Renal cortex interstitium (tissue), 11 donors: ENCODE measurements at regions not wholly inside any gene's neighbourhood (a gene's known extent, or its start where the extent isn't known, plus 50 kb on each side); places are given as distances from the start of the nearest gene placed in this dataset.

ENCODE experiments used
- DNase-seq, 11 donors: peaks; one replicate each; pipeline ENCODE4 v3.0.0-alpha.2; 2013; ENCODE audit warnings: low read depth in 9 of 11, low spot score in 4 of 11; ENCODE audit errors: extremely low read depth in 1 of 11

DNA sequence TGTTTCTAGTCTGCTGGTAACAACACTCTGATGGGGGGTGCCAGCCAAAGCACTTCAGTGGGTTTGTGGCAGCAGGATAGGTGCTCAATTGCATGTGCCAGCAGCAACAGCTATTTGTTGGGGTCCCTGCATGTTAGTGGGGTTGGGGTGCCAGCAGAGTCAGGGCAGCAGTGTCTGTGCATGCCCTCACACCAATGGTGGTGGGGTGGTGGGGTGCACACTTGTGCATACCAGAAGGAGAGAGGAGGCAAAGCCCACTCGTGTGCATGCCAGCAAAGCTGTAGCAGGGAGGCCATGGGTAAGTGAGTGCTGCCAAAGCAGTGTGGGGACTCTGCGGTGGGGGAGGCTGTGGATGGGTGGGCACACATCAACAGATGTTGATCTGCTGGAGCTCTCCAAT lies 232.2 kb downstream of the GABRG2 start:
- DNase-seq = no peak

DNA sequence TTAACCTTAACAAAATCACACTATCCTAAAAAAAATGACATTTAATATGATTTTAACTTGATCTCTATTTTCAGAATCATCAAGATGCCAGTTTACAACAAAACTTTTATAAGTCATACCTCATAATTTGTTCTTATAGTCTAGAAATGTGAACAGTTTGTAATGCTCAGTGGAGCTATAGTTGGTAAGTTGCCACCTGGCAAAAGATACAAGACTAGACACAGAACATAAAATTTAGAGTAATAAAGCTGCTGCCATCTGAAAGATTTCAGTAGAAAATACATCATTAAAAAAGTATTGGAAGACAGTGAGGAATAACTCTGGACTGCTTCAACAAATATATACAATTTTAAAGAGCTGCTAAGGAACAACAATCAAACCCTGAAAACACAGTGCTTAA lies 233.8 kb downstream of the GABRG2 start:
- DNase-seq = no peak

DNA sequence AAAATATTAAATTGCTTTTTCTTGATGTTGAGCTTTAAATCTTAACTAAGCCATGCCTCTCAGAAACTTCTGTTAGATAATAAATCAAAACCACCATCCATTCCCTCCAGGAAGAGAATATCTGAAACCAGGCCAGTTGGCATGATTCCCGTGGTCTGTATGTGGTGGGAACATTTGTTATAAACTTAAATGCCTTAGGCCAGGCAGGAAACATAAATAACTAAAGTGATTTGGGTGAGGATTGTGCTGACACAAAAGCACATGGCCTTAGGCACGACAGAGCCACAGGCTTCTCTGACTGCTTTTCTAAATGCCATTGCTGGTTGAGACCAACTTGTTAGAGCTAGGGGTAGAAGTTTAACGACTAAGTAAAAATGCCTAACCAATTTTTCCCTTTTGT lies 255.9 kb downstream of the GABRG2 start:
- peak in 10 of 11 donors; percentile 3 to 52 (median 20) for DNase-seq

DNA sequence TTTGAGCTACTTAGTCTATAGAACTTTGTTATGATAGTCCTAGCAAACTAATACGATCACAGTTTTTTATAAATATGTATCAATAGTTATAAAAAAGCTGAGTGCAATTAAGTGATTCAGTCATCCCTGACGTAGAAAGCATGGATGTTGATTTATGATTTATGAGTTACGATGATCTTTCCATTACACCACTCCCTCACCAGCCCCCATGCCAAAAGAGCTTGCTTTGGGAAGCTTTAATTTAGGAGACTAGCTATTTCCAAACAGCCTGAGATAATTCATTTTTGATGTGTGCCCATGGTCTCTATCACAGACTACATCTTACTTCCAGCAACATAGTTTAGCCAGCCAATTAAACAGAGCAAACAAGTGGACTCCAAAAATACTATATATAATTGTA lies 256.8 kb downstream of the GABRG2 start:
- no peak for DNase-seq

DNA sequence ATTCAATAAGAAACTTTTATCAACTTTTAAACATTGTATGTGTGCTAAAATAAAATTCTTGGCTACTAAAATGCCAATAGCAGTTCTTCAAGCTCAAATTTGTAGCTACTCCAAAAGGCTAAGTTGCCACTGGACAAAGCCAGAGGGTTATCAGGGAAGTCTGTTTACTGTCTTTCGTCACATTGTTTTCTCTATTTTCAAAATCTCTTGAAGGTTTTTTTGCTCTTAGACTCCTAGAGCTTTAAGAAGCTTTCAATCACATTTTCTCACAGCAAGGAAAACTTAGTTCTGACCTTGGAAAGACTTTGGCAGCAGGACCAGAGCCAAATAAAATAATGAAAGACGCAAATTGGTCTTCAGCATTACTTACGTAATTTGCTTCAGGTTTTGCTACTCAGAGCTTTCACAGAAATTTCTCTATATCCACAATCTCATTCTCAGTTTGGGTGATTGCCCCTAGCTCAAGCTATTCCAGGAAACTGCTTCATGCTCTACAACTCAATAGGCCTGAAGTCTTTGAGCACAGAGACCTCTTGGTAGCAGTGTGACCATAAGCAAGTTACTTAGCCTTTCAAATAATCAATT lies 257.7 kb downstream of the GABRG2 start:
- DNase-seq = no peak

DNA sequence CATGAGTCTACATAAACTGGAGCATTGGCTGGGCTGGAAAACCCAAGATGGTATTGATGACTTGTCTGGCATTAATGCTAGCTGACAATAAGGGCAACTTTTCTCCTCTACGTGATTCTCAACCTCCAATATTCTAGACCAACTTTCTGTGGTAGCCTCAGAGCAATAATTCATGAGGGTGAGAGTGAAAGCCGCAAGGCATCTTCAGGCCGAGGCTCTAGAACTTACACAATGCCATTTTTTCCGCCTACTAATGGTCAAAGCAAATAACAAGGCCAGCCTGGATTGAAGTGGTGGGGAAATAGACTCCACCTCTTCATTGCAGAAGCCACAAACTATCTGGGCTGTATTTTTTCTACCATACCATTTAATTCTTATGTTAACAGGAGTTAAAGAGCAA lies 267.4 kb downstream of the GABRG2 start:
- no peak for DNase-seq

DNA sequence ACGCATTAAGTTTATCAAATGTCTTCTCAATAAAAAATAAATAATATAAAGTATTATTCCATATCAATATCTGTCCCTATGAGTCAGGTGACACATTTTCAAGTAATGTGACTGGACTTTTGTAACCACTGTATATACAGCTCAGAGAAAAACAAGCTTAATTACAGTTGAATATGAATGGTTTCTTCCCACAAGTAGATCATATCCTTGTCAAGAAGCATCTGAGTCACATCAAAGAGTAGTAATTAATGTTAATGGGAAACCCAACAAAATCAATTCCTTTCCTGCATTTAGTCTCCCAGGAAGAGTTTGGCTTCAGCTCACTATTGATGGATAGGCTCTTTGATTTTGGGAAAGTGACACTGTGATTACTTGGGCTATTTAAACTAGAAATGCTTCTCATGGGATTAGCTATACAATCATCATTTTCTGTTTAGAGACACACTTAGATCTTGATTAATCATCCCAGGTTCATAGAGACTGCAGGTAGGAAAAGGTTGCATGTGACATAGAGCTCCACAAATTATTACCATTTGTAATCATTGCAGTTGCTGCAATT lies 292.9 kb downstream of the GABRG2 start:
- no peak for DNase-seq

DNA sequence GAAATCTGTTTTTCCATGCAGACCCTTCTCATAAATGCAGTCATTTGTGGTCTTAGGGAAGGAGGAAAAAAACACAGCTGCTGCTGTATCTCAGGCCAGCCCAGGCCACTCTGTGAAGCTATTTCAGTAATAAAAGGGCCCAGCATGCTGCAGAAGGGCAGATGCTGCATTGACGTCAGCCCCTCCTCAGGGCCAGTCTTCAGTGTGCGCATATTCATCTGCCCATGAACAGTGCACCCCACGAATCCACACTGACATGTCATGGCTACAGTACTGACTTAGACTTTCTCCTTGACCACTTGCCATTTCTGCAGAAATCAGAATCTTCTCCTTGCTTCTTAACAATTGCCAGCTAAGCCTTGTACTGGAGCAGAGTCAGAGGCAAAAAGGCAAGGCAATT lies 304.7 kb downstream of the GABRG2 start:
- no peak for DNase-seq

DNA sequence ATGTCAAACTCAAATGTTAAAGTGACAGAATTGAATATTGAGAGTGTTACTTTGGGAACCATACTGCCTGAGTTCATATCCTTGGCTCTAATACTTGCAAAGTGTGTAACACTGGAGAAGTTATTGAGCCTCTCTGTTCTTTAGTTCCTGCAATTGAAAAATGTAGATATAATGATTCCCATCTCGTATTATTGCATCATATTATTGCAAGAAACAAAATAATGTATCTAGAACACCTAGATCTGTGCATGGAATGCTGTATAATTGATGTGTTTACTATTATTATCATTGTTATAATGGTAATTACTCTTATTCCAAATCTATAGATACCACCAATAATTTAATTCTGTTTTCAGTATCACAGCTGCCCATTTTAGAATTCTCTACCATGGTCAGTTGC lies 310.3 kb downstream of the GABRG2 start:
- DNase-seq = no peak

DNA sequence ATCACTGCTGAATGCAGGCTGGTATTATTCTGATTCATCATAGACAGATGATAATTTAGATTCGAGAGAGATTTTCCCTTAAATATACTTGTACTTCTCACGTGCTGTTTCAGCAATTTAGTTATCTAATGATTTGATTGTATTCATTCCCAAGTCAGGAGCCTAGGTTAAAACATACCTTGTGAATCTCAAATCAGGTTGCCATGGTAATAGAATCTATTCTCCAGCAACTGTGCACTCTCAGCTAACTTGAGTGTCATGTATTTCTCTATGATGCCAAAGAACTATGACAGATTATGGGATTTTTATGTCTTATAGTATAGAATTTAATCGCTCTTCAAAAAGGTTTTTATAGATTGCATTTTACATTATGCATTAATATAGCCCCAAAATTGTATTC lies 315.3 kb downstream of the GABRG2 start:
- no peak for DNase-seq

DNA sequence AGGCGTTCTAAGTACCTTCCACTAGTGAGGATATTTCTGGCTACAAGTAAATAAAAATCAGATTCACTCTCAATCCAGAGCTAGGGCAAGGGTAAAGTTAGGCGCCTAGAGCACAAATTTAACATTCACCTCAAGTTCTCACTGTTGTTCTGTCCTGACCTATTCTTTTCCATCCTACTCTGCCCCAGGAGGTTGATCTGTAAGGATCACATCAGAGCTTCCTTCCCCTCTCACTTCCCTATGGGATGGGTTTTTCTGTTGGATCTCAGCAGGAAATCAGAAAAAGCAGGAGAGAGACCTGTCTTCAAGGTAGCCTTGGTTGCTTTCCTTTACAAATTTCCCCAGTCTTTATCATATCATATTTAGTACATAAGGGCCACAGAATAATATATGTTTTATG lies 316.7 kb downstream of the GABRG2 start:
- DNase-seq = no peak

DNA sequence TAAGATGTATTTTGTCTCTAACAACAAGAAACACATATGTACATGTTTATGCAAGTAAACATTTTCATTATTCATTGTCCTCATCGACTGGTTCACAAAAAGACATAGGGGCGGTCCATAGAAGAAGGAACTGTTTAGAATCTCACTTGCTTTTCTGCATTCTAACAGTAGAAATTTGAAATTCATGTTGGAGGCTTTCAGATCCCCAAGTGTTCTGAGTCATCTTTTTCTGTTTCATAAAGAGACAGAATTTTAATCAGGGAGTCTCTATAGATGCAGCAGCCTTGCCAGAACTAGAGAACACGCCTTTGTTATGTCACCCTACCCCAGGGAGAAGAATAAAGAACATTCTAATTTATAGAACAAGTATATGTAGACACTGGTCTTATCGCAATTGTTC lies 324.3 kb downstream of the GABRG2 start:
- DNase-seq = no peak

DNA sequence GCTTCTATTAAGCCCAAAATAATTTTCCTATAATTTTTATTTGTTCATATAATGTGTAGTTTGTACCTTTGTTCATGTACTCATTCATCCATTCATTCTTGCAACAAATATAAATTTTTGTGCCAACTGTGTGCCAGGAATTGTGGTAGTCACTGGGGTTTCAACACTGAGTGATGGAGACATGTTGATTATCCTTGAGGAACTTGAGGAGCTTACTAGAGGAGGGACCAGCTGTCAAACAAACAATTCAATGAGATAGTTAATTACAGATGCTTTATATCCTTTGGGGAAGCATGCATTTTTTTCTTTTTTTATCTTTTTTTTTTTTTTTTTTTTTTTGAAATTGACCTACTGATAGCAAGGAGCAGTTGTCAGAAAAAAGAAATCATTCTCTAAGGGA lies 324.8 kb downstream of the GABRG2 start:
- no peak for DNase-seq

DNA sequence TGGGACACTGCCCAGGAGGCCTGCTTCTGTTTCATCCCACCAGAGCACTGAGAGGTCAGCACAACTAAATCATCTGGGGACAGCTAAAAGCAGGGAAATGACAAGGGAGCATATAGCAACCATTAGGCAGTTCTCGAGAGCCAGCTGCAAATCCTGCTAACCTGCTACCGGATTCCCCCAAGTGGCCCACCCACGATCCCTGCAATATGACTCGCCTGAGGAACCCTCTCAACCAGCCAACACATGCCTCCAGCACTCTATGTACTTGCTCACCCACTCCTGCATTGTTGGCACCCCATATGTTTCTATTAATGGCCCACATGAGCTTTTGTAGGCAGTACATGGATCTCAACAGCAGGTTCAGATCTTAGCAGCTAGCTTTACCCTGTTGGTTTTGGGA lies 326.0 kb downstream of the GABRG2 start:
- DNase-seq = no peak

DNA sequence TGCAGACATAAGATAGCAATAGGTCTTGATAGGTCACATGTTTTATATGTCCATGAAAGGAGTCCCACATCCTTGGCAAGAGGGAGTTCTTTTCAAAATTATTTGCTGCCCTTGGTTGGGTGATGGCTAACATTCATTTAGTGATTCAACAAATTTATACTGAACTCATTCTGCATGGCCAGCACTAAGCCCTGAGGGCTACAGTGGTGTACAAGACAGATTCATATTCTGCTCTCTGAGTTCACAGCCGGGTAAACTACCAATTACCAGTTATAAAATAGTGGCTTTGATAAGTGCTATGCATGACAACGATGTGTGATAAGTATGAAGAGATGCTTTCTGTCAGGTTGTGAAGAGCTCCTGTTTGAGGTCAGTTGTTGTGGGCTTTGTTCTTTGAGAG lies 340.0 kb downstream of the GABRG2 start:
- no peak for DNase-seq

DNA sequence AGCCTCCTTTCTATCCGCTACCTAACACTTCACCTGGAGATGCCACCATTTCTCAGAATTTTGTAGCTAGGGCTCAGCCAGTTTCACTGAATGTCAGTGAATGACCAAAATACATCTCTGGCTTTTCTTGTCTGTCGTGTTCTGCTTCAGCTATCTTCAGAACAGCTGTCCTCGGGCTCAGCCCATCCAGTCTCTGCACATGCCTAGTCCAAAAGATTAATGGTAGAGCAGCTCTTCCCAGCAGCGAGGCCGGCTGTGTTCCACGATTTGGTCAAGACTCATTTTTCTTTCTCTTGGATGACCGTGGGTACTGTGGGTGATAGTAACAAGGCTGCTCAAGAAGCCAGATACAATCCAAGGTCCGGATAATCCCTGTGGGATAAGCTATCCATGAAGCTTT lies 342.8 kb downstream of the GABRG2 start:
- no peak for DNase-seq

DNA sequence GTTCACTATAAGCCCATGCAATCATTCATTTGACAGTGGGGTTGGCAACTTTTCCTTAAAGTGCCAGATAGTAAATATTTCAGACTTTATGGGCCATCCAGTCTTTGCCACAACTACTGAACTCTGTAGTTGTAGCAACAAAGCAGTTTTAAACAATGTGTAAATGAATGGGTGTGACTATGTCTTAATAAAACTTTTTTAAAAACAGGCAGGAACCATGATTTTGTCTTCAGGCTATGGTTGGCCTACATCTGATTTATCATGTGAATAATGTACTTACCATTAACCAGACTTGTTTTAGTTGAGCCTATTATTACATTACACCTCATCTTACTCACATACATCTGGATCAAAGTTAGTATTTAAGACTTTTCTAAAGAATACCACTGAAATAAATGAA lies 361.6 kb downstream of the GABRG2 start:
- DNase-seq = peak in 1 of 11 donors; percentile 1

DNA sequence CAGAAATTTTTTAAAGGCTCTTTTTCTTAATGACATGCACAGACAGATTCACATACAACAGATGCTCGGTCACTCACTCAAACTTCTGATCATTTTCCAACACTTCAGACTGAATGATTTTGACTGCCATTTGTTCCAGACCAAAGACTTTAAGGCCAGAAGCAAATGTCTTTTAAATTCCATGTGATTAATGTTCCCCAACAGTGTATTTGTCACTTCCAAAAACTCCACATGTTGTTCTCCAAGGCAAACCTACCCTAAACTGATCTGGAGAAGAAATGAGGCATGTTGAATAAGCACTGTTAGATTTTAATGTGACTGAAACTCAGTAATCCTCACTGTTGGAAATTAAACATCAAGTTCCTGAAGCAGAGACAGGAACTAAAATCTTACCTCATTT lies 366.7 kb downstream of the GABRG2 start:
- peak in 7 of 11 donors; percentile 7 to 42 (median 26) for DNase-seq

DNA sequence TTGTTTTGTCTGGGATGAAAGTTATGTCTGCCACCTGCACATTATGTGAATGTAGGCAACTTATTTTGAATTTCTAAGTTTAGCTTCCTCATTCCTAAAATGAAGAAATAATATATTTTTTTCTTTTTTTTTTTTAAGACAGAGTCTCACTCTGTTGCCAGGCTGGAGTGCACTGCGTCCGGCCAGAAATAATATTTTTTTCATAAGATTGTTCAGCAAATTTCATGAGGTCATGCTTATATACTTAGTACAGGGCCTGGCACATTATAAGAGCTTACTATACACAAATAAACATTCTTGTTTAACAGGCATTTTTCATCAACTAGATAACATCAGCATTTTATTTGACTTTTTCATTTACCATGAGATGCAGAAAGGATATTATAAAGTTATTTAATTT lies 368.5 kb downstream of the GABRG2 start:
- no peak for DNase-seq

DNA sequence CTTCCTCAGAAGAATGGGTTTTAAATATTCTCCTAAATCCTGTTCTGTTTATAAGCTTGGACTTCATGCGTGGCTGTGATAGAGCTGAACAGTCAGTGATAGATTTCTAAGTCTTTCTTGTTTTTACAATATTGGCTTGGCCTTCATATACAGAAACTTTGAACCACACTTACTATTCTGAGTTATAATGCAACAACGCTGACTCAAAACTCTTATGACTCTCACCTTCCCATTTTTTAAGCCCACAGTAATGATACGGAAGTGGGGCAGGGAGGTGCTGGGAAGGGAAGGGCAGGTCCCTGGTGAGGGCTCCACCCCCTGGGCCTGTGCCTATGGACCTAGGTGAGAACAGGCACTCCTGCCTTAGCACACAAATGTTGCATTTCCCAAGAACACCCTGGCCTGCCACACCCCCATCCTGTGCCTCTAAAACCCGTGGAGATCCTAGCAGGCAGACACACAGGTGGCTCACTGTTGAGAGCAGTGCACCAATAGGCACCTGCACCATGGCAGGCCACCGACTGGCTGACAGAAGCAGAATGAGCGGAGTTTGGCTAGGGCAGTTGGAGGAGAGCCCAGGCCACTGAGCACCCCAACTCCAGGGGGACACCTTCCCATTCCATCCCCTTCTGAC lies 376.7 kb downstream of the GABRG2 start:
- no peak for DNase-seq

DNA sequence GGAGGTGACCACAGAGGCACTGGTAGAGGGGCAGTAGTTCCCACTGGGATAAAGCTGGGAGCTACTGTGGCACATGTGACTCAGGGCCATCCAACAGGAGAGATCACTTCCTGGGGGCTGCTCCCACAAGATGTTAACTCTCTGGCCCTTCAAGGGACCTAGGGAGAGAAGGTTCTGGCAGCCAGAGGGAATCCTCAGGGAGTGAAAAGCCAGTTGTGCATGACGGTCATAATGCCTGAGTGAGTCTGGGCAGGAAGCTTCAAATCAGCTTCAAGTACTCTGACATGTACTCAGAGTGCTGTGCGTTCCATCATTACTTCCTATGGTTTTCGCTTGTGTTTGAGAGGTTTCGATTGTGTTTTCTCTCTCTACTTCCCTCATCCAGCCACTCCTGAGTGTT lies 388.5 kb downstream of the GABRG2 start:
- DNase-seq = peak in 2 of 11 donors; percentile 5 to 11
